GM12875 (cell line): ENCODE measurements at regions not wholly inside any gene's neighbourhood (a gene's known extent, or its start where the extent isn't known, plus 50 kb on each side); places are given as distances from the start of the nearest gene placed in this dataset.

ENCODE experiments used
- H3K4me3 ChIP-seq: one replicate; pipeline ENCODE4 v1.5.1; 2011; ENCODE audit warnings: low read depth, low read length, control low read depth
- TF ChIP-seq, protein P1 (sequence below): IDR thresholded peaks from 2 replicates; pipeline ENCODE4 v1.5.1; 2011; ENCODE audit warnings: low read depth, mild to moderate bottlenecking, control low read depth, inconsistent platforms, low read length, moderate library complexity, borderline replicate concordance; ENCODE audit not compliant: insufficient read depth

DNA sequence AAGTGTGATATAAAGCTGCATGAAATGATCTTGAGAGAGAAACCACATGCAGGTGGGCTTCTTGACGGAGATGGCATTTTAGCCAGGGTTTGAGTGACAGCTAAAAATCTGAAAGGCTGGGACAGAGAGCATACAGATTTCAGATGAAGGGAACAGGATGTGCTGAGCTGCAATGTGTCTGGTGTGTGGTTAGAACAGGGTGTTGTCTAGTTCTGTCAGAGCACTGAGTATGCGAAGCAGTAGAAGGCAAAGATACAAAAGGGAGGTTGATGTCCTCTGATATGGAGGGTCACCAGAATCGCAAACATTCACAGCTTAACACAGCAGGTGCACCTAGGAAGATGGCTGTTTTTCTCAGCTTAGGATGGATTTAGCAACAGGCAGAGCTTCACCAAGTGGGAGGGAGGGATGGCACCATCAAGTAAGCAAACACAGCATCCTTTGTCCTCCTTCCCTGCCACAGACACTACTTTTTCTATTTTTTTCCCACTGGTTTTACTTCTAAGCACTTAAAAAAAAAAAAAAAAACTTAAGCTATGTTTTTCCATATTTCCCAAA lies 182.5 kb downstream of the TMX3 start:
- TF ChIP-seq, protein P1, sequence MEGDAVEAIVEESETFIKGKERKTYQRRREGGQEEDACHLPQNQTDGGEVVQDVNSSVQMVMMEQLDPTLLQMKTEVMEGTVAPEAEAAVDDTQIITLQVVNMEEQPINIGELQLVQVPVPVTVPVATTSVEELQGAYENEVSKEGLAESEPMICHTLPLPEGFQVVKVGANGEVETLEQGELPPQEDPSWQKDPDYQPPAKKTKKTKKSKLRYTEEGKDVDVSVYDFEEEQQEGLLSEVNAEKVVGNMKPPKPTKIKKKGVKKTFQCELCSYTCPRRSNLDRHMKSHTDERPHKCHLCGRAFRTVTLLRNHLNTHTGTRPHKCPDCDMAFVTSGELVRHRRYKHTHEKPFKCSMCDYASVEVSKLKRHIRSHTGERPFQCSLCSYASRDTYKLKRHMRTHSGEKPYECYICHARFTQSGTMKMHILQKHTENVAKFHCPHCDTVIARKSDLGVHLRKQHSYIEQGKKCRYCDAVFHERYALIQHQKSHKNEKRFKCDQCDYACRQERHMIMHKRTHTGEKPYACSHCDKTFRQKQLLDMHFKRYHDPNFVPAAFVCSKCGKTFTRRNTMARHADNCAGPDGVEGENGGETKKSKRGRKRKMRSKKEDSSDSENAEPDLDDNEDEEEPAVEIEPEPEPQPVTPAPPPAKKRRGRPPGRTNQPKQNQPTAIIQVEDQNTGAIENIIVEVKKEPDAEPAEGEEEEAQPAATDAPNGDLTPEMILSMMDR = no peak
- H3K4me3 ChIP-seq = no peak overlapping the region

DNA sequence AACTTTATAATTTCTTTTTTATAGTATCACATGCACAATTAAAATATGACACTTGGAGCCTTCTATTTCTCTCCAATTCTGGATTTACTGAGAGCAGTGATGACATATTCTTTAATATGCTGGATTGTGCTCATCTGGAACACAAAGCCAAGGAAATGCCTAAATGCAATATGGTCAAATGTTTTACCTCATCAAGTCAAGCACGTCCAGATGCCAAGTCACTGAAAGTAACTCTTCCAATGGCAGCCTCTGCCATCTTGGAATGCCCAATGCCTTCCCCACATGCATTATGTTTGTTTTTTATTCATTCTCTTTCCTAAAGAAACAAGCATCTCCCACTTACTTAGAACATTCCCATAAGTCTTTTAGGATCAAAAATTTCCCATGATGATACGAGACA lies 189.8 kb downstream of the TMX3 start:
- H3K4me3 ChIP-seq = no peak overlapping the region
- TF ChIP-seq, protein P1 = no peak

DNA sequence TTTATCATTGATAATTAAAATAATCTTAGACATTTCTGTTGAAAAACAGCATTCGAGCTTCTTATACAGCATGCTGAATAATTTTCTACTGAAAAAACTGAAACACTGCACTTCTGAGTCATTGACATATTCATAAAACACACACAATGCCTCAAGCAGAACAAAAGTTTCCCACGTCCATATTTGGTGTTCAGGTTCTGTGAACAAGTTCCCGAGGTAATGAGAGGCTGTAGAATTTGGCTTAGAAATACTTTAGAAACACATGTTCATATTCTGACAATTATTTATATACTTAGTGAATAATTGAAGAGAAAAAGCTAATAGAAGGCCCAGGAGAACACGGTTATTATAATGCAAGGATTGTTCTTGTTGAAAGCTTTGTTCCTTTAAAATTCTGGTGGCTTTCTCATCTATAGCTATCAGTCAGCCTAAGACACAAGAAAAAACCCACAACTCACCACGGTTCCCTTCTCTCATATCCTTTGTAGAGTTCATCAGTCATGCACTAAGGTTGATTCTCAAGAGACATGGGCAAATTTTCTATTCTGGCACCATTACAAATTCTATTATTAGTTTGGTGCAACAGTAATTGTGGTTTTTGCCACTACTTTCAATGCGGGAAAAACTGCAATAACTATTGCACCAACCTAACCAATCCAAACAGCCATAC lies 194.4 kb downstream of the TMX3 start:
- no peak overlapping the region for H3K4me3 ChIP-seq
- TF ChIP-seq, protein P1 = no peak

DNA sequence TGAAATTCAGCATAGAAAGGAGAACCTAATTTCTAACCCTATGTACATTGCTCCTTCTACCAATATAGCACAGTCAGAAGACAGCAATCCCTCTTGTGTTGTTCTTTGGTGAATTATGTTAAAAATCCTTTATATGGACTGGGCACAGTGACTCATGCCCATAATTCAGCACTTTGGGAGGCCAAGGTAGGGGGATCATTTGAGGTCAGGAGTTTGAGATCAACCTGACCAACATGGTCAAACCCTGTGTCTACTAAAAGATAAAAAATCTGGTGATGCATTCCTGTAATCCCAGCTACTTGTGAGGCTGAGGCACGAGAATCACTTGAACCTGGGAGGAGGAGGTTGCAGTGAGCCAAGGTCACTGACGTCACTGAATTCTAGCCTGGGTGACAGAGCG lies 195.6 kb downstream of the TMX3 start:
- no peak overlapping the region for H3K4me3 ChIP-seq
- TF ChIP-seq, protein P1 = no peak

DNA sequence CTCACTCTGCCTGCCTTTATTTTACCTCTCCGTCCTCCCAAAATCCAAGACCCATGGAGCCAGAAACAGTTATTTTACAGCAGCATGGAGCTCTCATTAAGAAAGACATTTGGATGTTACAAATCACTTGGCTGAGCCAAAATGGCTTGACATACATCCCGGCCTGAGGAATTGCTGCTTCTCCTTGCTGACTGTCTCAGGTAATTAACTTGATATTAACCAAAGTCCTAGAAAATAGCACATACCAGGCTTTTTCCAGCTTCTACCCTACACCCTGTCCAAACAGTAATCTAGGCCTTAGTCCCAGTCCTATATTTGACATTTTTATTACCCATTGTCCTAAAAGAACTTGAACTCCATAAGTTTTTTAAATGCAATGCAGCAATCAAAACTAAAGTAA lies 205.0 kb downstream of the TMX3 start:
- no peak overlapping the region for H3K4me3 ChIP-seq
- TF ChIP-seq, protein P1 = no peak

DNA sequence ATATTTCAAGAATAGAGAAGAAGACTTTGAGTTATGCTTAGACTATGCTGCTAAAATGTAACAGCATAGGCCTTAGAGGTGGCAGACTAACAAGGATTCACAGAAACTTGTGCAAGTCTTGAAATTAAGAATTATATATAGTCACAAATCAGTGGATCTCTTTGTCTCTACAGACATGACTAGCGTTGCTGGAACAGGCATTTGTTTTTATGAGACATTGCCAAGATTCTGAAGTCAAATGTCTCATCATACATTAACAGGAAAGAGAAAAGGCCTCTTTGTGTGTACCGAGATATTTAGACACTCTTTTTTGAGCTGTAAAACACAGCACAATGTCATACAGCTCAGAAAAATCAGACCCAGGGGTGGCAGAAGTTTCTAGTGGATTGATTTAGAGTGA lies 207.1 kb downstream of the TMX3 start:
- no peak overlapping the region for H3K4me3 ChIP-seq
- TF ChIP-seq, protein P1 = no peak

DNA sequence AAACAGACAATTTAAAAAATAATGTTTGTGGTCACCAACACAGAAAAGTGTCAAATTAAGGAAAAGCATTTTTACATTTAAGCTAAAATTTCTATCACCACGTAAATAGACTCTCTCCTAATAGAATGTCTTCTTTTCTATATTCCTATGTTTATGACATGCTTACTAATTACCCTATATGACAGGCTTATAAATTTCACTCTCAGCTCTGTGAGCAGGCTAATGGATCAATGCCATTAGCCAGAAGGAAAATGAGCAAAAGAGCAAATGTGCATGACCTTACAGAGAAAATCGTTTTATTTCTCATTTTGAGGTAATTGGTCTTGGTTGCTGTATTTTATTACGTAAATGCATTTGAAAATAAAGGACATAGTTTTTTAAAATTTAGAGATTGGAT lies 209.7 kb downstream of the TMX3 start:
- TF ChIP-seq, protein P1 = no peak
- no peak overlapping the region for H3K4me3 ChIP-seq
